Prostate gland (tissue), 2 donors: ENCODE measurements at regions not wholly inside any gene's neighbourhood (a gene's known extent, or its start where the extent isn't known, plus 50 kb on each side); places are given as distances from the start of the nearest gene placed in this dataset.

ENCODE experiments used
- DNase-seq: peaks from one replicate; pipeline ENCODE4 v3.0.0-alpha.2; 2019; ENCODE audit warnings: low spot score
- H3K27ac ChIP-seq, 2 donors: fragments of 200-600 bp; sonication (generic); 2 replicates each; pipeline ENCODE4 v1.5.1; 2017 to 2019
- H3K27me3 ChIP-seq: fragments of 200-600 bp; sonication (generic); replicated peaks from 2 replicates; pipeline ENCODE4 v1.5.1; 2019; ENCODE audit not compliant: insufficient read depth
- H3K36me3 ChIP-seq, 2 donors: fragments of 200-600 bp; sonication (generic); 1 replicate in 1 of 2; 2 replicates in 1 of 2; pipeline versions ENCODE4 v1.5.1 to v1.8.1; 2017 to 2019
- H3K4me1 ChIP-seq: fragments of 200-600 bp; sonication (generic); replicated peaks from 2 replicates; pipeline ENCODE4 v1.5.1; 2019
- H3K4me3 ChIP-seq, 2 donors: fragments of 200-600 bp; sonication (generic); 2 replicates each; pipeline ENCODE4 v1.5.1; 2017 to 2019
- H3K9me3 ChIP-seq: fragments of 200-600 bp; sonication (generic); 2 replicates; pipeline ENCODE4 v1.5.1; 2017
- CTCF ChIP-seq, 4 experiments: fragments of 200-600 bp in 2 of 4; fragments of 450-650 bp in 2 of 4; sonication (generic) in 2 of 4; IDR thresholded peaks; 1 replicate in 3 of 4; 2 replicates in 1 of 4; pipeline ENCODE4 v1.5.1; 2016 to 2019; ENCODE audit warnings: antibody characterized with exemption in 4 of 4, mild to moderate bottlenecking in 2 of 4, moderate library complexity in 2 of 4
- POLR2A ChIP-seq: fragments of 450-650 bp; IDR thresholded peaks from one replicate; pipeline ENCODE4 v1.6.1; 2016; ENCODE audit warnings: antibody characterized with exemption, mild to moderate bottlenecking
- POLR2AphosphoS5 ChIP-seq: sonication (generic); formaldehyde crosslinking; IDR thresholded peaks from one replicate; pipeline ENCODE4 v1.6.1; 2017; ENCODE audit warnings: antibody characterized with exemption
- WGBS: methylation state at CpG from one replicate; pipeline ENCODE4 v1.1.5; 2018; 5-methylcytosine and 5-hydroxymethylcytosine counted together
- intact Hi-C: fragments of 100-400 bp; cut with DNase I; formaldehyde crosslinking; loops from one replicate; pipeline ENCODE4 v1.14.2; 2022

GRCh38 chr16:86663685-86664521 lies 85.6 kb downstream of the FOXL1 start:
- TF ChIP-seq CTCF (IDR thresholded peaks at IDR 0.05) (no peak), POLR2AphosphoS5 (no peak), POLR2A (no peak)
- no peak for DNase-seq
- Histone ChIP-seq H3K4me3 (no peak overlapping the region), H3K27me3 (no peaks in the 10 kb centered on the region), H3K4me1 (no peaks in the 10 kb centered on the region), H3K36me3 (no peaks in the 10 kb centered on the region), H3K9me3 (no peaks in the 10 kb centered on the region), H3K27ac (no peak overlapping the region)
- WGBS, result 69% methylated on average over 19 of the region's 19 CpGs
- intact Hi-C loops, result no loop called here

- H3K36me3 ChIP-seq, result no peaks in the 10 kb centered on the region
- DNase-seq, result no peak
- no peaks in the 10 kb centered on the region for H3K27me3 ChIP-seq
- H3K4me3 ChIP-seq, result no peak overlapping the region
- TF ChIP-seq POLR2A, result no peak
- no peak overlapping the region for H3K27ac ChIP-seq
- 72% methylated on average over 11 of the region's 11 CpGs for WGBS
- H3K9me3 ChIP-seq, result no peaks in the 10 kb centered on the region
- intact Hi-C loops, result no loop called here
- H3K4me1 ChIP-seq, result no peaks in the 10 kb centered on the region
Measured at GRCh38 chr16:86664522-86665318, 86.4 kb downstream of the FOXL1 start.

DNA sequence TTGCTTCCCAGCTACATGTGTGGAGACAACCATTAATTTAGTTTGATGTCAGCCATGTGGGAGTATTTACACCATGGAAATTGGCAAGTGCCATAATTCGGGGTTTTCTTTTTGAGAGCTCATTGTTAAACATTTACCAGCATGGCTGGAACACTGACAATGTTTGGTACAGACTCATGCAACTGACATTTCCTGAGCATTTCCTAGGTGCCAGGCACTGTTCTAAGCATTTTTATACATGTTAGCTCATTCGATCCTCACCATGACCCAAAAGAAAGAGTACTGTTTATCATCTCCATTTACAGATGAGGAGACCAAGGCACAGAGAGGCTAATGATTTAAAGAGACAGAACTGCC lies 86.9 kb downstream of the FOXL1 start:
- TF ChIP-seq CTCF (IDR thresholded peaks at IDR 0.05) (no peak), POLR2AphosphoS5 (no peak), POLR2A (no peak)
- H3K36me3 ChIP-seq, result no peaks in the 10 kb centered on the region
- intact Hi-C loops, result no loop called here
- H3K9me3 ChIP-seq, result no peaks in the 10 kb centered on the region
- DNase-seq, result no peak
- H3K27ac ChIP-seq, result no peak overlapping the region
- H3K27me3 ChIP-seq, result no peaks in the 10 kb centered on the region
- no peaks in the 10 kb centered on the region for H3K4me1 ChIP-seq
- WGBS, result 56% methylated on average over 2 of the region's 2 CpGs
- H3K4me3 ChIP-seq, result no peak overlapping the region

- no peak for DNase-seq
Measured at GRCh38 chr16:86665929-86666328, 87.6 kb downstream of the FOXL1 start.

More at GRCh38 chr16:86665929-86666328, 87.6 kb downstream of the FOXL1 start:
- TF ChIP-seq POLR2A, result no peak
- TF ChIP-seq CTCF (IDR thresholded peaks at IDR 0.05), result no peak
- no peak for TF ChIP-seq POLR2AphosphoS5
- Histone ChIP-seq H3K27ac (no peak overlapping the region), H3K36me3 (no peaks in the 10 kb centered on the region), H3K4me1 (no peaks in the 10 kb centered on the region), H3K4me3 (no peak overlapping the region), H3K9me3 (no peaks in the 10 kb centered on the region), H3K27me3 (no peaks in the 10 kb centered on the region)
- 89% methylated on average over 3 of the region's 3 CpGs for WGBS
- intact Hi-C loops, result no loop called here
